OCI-LY3 (cell line): ENCODE measurements at regions not wholly inside any gene's neighbourhood (a gene's known extent, or its start where the extent isn't known, plus 50 kb on each side); places are given as distances from the start of the nearest gene placed in this dataset.

Source experiments
- EZH2phosphoT487 ChIP-seq: fragments of 200-600 bp; shearing (Covaris generic); IDR thresholded peaks from 2 replicates; pipeline ENCODE4 v1.6.1; 2018; ENCODE audit warnings: antibody characterized with exemption, mixed run types, low read depth
- TF ChIP-seq, protein P1 (sequence below): fragments of 200-600, 300-600 bp; sonication (generic); IDR thresholded peaks from 2 replicates; pipeline ENCODE4 v1.5.1; 2014; ENCODE audit warnings: antibody characterized with exemption, low read length, low read depth

DNA sequence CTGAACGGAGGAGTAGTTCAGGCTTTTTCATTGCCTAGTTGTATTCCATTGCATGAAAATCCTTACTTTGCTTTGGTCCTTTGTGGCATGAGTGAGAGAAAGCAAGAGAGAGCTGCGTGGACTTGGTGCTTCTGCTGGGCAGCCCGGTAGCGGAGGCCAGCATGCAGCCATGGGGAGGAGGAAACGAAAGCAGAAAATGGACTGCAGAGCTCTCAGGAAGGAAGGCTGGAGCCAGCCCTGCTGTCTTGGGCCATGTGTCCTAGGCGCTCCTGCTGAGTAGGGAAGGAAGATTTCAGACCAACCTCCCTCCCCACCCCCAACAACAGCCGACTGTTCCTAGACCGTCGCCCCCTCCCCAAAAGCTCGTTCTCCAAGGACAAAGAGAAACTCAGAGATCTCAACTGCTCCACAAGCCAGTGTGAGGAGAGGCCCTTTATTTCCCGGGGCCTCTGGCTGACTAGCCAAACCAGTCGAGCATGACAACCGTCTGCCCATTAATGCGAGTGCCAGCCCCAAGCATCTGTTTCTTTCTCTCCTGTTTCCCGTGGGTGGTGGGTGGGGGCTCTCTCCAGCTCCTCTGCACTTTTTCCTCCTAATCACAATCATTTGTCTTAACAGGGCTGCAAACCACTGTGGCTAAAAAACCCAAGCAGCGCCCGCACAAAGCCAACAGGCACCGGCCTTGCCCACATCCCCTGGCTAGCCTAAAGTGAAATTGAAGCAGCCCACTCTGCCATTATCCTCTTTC is 66.8 kb upstream of the FZD7 start:
- TF ChIP-seq, protein P1, sequence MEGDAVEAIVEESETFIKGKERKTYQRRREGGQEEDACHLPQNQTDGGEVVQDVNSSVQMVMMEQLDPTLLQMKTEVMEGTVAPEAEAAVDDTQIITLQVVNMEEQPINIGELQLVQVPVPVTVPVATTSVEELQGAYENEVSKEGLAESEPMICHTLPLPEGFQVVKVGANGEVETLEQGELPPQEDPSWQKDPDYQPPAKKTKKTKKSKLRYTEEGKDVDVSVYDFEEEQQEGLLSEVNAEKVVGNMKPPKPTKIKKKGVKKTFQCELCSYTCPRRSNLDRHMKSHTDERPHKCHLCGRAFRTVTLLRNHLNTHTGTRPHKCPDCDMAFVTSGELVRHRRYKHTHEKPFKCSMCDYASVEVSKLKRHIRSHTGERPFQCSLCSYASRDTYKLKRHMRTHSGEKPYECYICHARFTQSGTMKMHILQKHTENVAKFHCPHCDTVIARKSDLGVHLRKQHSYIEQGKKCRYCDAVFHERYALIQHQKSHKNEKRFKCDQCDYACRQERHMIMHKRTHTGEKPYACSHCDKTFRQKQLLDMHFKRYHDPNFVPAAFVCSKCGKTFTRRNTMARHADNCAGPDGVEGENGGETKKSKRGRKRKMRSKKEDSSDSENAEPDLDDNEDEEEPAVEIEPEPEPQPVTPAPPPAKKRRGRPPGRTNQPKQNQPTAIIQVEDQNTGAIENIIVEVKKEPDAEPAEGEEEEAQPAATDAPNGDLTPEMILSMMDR = no peak
- TF ChIP-seq EZH2phosphoT487 = no peak
